KMS-11 (cell line): ENCODE measurements at regions not wholly inside any gene's neighbourhood (a gene's known extent, or its start where the extent isn't known, plus 50 kb on each side); places are given as distances from the start of the nearest gene placed in this dataset.

ENCODE experiments used
- H2AFZ ChIP-seq: fragments of 200-600 bp; sonication (generic); 2 replicates; pipeline ENCODE4 v1.6.1; 2016; ENCODE audit warnings: antibody characterized with exemption, mixed run types, low read depth
- H3K27ac ChIP-seq: fragments of 200-600 bp; sonication (generic); 2 replicates; pipeline ENCODE4 v1.6.1; 2016; ENCODE audit warnings: mild to moderate bottlenecking, mixed run types
- H3K27me3 ChIP-seq: fragments of 200-600 bp; sonication (generic); 2 replicates; pipeline ENCODE4 v1.6.1; 2017; ENCODE audit warnings: mild to moderate bottlenecking, low read depth, mixed run types, moderate library complexity; ENCODE audit not compliant: insufficient read depth
- H3K36me3 ChIP-seq: fragments of 200-600 bp; sonication (generic); 2 replicates; pipeline ENCODE4 v1.6.1; 2017; ENCODE audit warnings: mild to moderate bottlenecking, mixed run types; ENCODE audit not compliant: insufficient read depth
- H3K4me1 ChIP-seq: fragments of 200-600 bp; sonication (generic); 2 replicates; pipeline ENCODE4 v1.6.1; 2016; ENCODE audit warnings: mild to moderate bottlenecking, low read depth, mixed run types; ENCODE audit not compliant: poor library complexity, severe bottlenecking
- H3K4me2 ChIP-seq: fragments of 200-600 bp; sonication (generic); 2 replicates; pipeline ENCODE4 v1.7.0; 2016; ENCODE audit warnings: mild to moderate bottlenecking, mixed run types
- H3K4me3 ChIP-seq: fragments of 200-600 bp; sonication (generic); IDR thresholded peaks from 2 replicates; pipeline ENCODE4 v1.6.1; 2017; ENCODE audit warnings: low read depth, low read length, mixed read lengths; ENCODE audit not compliant: insufficient read depth
- H3K79me2 ChIP-seq: fragments of 200-600 bp; sonication (generic); 2 replicates; pipeline ENCODE4 v1.6.1; 2016; ENCODE audit warnings: low read depth, mixed run types; ENCODE audit not compliant: insufficient read depth
- H3K9ac ChIP-seq: fragments of 200-600 bp; sonication (generic); 2 replicates; pipeline ENCODE4 v1.6.1; 2016; ENCODE audit warnings: mild to moderate bottlenecking, mixed run types
- H4K20me1 ChIP-seq: fragments of 200-600 bp; sonication (generic); 2 replicates; pipeline ENCODE4 v1.6.1; 2016; ENCODE audit warnings: mild to moderate bottlenecking, mixed run types; ENCODE audit not compliant: insufficient read depth
- TF ChIP-seq, protein P1 (sequence below): fragments of 200-600 bp; sonication (generic); conservative IDR thresholded peaks from 2 replicates; pipeline ENCODE4 v1.6.1; 2017; ENCODE audit warnings: low read depth, mild to moderate bottlenecking, antibody characterized with exemption, low read length, moderate library complexity, mixed read lengths

DNA sequence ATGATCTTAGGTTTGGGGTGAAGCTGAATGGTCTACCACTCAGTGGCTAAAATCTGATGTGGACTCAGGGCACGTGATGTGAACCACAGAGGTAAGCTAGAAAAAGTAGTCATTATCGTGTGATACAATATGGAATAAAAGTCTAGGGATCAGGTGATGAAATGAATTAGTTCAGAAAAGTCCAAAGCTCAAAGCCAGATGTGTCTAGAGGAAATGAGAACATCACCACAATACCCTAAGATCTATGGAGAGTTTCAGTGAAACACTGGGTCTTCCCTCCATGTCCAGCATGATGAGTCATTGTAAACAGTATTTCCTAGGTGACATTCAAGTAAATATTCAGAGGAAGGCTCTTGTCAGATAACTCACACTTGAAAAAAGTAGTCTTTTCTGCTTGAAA lies 1257.4 kb upstream of the ZEB2 start:
- Histone ChIP-seq H3K36me3 (no peaks in the 10 kb centered on the region), H3K9ac (no peak overlapping the region), H4K20me1 (no peaks in the 10 kb centered on the region), H3K27me3 (no peaks in the 10 kb centered on the region), H3K79me2 (no peaks in the 10 kb centered on the region), H2AFZ (no peak overlapping the region), H3K27ac (no peak overlapping the region), H3K4me2 (no peak overlapping the region), H3K4me1 (no peaks in the 10 kb centered on the region), H3K4me3 (no peak overlapping the region)
- TF ChIP-seq, protein P1, sequence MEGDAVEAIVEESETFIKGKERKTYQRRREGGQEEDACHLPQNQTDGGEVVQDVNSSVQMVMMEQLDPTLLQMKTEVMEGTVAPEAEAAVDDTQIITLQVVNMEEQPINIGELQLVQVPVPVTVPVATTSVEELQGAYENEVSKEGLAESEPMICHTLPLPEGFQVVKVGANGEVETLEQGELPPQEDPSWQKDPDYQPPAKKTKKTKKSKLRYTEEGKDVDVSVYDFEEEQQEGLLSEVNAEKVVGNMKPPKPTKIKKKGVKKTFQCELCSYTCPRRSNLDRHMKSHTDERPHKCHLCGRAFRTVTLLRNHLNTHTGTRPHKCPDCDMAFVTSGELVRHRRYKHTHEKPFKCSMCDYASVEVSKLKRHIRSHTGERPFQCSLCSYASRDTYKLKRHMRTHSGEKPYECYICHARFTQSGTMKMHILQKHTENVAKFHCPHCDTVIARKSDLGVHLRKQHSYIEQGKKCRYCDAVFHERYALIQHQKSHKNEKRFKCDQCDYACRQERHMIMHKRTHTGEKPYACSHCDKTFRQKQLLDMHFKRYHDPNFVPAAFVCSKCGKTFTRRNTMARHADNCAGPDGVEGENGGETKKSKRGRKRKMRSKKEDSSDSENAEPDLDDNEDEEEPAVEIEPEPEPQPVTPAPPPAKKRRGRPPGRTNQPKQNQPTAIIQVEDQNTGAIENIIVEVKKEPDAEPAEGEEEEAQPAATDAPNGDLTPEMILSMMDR, result no peak

DNA sequence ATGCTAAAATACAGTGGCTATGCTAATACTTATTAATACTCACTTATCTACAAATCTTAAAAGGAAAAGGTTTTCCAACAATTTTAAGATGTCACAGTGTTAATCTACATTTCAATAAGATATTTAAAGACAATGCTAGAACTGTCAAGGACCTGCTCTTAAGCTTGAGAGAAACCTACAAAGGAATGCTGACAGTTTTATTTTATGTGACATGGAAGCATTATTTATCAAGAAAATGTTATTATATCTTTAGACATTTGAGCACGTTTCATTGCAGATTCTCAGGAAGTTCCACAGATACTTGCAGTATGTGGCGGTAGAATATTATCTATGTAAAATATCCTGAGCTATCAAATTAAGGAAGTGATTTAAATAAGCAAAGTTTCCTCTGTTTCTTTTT lies 1255.7 kb upstream of the ZEB2 start:
- Histone ChIP-seq H3K4me2 (no peak overlapping the region), H2AFZ (no peak overlapping the region), H3K27me3 (no peaks in the 10 kb centered on the region), H3K79me2 (no peaks in the 10 kb centered on the region), H3K9ac (no peak overlapping the region), H3K4me1 (peaks cover 7% of the 10 kb centered on the region), H4K20me1 (no peaks in the 10 kb centered on the region), H3K36me3 (no peaks in the 10 kb centered on the region), H3K4me3 (no peak overlapping the region), H3K27ac (no peak overlapping the region)
- TF ChIP-seq, protein P1, result no peak

DNA sequence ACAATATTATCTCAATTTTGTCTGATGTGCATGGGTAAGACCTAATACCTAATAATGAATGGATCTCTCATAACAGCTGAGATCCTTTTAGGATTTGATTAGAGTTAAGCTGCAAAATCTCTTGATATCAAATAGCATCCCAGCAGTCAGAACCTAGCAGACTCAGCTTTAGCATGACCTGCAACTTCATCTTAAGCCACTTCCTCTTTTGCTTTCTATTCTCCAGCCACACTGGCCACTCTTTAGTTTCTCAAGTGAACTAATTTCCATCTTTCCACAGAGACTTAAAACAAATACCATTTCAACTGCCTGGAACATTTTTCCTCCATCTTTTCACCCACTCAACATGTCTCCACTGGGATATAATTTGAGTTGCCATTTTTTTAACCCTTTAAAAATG lies 1251.6 kb upstream of the ZEB2 start:
- Histone ChIP-seq H4K20me1 (no peaks in the 10 kb centered on the region), H3K27me3 (no peaks in the 10 kb centered on the region), H3K79me2 (no peaks in the 10 kb centered on the region), H3K4me3 (no peak overlapping the region), H2AFZ (no peak overlapping the region), H3K4me1 (peaks cover 7% of the 10 kb centered on the region), H3K4me2 (no peak overlapping the region), H3K9ac (no peak overlapping the region), H3K36me3 (no peaks in the 10 kb centered on the region), H3K27ac (no peak overlapping the region)
- TF ChIP-seq, protein P1, result no peak

DNA sequence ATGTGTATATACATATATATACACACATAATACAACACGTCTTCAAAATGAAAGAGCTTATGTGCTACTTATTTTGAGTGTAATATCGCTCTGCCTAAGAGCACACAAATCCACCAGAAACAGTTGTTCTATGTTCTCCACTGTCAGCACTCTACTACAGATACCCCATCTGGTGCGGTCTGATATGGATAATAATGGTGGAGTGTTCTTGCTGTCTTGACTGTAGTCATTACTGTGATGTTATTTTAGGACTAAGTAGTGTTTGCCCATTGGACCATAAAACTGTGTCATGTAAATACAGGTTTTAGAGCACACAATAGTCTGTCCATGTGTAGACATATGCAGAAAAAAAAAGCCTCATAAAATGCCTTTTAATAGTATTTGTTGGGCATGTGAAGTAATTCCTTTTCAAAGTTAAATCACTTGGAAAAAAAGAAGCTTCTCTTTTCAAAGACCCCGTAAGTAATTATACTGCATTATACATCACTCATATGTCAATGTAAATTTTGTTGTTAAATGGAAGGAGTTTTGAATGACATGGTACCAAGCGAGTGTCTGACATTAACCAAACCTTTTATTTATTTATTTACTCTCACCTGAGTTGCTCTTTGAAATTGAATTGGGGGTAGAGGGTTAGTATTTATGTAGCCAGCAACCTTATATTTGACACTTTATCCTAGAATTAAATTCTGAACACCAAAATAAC lies 1249.2 kb upstream of the ZEB2 start:
- no peak overlapping the region for H2AFZ ChIP-seq
- TF ChIP-seq, protein P1, result no peak
- H3K36me3 ChIP-seq, result no peaks in the 10 kb centered on the region
- no peaks in the 10 kb centered on the region for H4K20me1 ChIP-seq
- no peak overlapping the region for H3K9ac ChIP-seq
- H3K79me2 ChIP-seq, result no peaks in the 10 kb centered on the region
- no peak overlapping the region for H3K4me3 ChIP-seq
- no peak overlapping the region for H3K27ac ChIP-seq
- H3K4me2 ChIP-seq, result no peak overlapping the region
- H3K27me3 ChIP-seq, result no peaks in the 10 kb centered on the region
- peaks cover 7% of the 10 kb centered on the region for H3K4me1 ChIP-seq
